ENCODE measurements at regions not wholly inside any gene's neighbourhood (a gene's known extent, or its start where the extent isn't known, plus 50 kb on each side); places are given as distances from the start of the nearest gene placed in this dataset.

DNA sequence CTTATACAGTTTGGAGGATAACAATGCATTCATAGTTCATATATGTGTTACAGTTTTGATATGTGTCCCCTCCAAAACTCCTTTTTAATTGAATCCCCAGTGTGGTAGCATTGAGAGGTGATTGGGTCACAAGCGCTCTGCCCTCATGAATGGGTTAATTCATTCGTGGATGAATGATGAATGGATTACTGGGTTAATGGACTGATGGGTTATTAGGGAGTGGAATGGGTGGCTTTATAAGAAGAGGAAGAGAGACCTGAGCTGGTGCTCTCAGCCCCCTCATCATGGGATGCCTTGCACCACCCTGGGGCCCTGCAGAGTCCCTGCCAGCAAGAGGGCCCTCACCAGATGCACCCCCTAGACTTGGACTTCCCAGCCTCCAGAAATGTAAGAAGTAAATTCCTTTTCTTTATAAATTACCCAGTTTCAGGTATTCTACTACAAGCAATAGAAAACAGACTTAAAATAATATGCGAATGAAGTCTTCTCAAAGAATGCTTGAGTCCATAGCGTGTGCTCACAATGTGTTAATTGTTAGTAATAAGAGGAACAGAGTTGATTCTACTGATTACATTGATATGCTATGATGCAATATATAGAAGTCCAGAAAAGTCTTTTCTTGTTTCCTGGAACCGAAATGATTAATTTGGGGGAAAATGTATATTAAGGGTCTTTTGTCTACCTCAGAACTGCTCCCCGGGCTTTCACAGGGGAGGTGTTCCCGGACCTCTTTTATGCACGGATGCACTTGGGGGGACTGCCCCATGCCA is 190.2 kb downstream of the ERCC6L2 start:
- TF ChIP-seq EZH2 (IDR thresholded peaks at IDR 0.05; ENCODE audit: low read depth, low read length, severe bottlenecking) (no peak), KDM1A (IDR thresholded peaks at IDR 0.05; ENCODE audit: borderline replicate concordance, low read length) (no peak), SUZ12 (IDR thresholded peaks at IDR 0.05; ENCODE audit: low read length) (no peak), YY1 (IDR thresholded peaks at IDR 0.05; ENCODE audit: low read depth, low read length) (no peak), ZNF274 (IDR thresholded peaks at IDR 0.05; ENCODE audit: borderline replicate concordance, extremely low read depth, low read length) (no peak), POLR2A (IDR thresholded peaks at IDR 0.05; ENCODE audit: control extremely low read depth in 1 of 2, low read depth in 2 of 2, low read length in 2 of 2) (no peak), EP300 (IDR thresholded peaks at IDR 0.05; ENCODE audit: borderline replicate concordance in 1 of 2, low read depth in 2 of 2, low read length in 2 of 2) (no peak), POLR2AphosphoS5 (IDR thresholded peaks at IDR 0.05; ENCODE audit: low read depth, low read length) (no peak), SP1 (IDR thresholded peaks at IDR 0.05; ENCODE audit: low read depth, low read length) (no peak), SIN3A (conservative IDR thresholded peaks at IDR 0.05 in 1 of 2, IDR thresholded peaks at IDR 0.05 in 1 of 2; ENCODE audit: low read depth in 1 of 2, low read length in 2 of 2) (no peak), TAF1 (IDR thresholded peaks at IDR 0.05; ENCODE audit: low read depth, low read length) (no peak), CEBPB (IDR thresholded peaks at IDR 0.05; ENCODE audit: low read depth, low read length) (no peak)
- TF ChIP-seq, protein P1, sequence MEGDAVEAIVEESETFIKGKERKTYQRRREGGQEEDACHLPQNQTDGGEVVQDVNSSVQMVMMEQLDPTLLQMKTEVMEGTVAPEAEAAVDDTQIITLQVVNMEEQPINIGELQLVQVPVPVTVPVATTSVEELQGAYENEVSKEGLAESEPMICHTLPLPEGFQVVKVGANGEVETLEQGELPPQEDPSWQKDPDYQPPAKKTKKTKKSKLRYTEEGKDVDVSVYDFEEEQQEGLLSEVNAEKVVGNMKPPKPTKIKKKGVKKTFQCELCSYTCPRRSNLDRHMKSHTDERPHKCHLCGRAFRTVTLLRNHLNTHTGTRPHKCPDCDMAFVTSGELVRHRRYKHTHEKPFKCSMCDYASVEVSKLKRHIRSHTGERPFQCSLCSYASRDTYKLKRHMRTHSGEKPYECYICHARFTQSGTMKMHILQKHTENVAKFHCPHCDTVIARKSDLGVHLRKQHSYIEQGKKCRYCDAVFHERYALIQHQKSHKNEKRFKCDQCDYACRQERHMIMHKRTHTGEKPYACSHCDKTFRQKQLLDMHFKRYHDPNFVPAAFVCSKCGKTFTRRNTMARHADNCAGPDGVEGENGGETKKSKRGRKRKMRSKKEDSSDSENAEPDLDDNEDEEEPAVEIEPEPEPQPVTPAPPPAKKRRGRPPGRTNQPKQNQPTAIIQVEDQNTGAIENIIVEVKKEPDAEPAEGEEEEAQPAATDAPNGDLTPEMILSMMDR (IDR thresholded peaks at IDR 0.05; ENCODE audit: control extremely low read depth in 1 of 3, insufficient read depth in 1 of 3, low read depth in 1 of 3, low read length in 3 of 3) = no peak
- TF ChIP-seq, protein P2, sequence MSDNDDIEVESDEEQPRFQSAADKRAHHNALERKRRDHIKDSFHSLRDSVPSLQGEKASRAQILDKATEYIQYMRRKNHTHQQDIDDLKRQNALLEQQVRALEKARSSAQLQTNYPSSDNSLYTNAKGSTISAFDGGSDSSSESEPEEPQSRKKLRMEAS (IDR thresholded peaks at IDR 0.05) = no peak
